GM18517 (cell line): ENCODE measurements at regions not wholly inside any gene's neighbourhood (a gene's known extent, or its start where the extent isn't known, plus 50 kb on each side); places are given as distances from the start of the nearest gene placed in this dataset.
"Not testable (repeated sequence)": the region's sequence is repeated elsewhere in the genome, so short reads cannot be mapped to it uniquely, and the experiment has no call there.

Source experiments
- ATAC-seq: cut with Tn5 transposase; IDR thresholded peaks from one replicate; pipeline ENCODE4 v1.9.1; 2021; ENCODE audit warnings: mild to moderate bottlenecking, moderate library complexity; ENCODE audit not compliant: unreplicated experiment

DNA sequence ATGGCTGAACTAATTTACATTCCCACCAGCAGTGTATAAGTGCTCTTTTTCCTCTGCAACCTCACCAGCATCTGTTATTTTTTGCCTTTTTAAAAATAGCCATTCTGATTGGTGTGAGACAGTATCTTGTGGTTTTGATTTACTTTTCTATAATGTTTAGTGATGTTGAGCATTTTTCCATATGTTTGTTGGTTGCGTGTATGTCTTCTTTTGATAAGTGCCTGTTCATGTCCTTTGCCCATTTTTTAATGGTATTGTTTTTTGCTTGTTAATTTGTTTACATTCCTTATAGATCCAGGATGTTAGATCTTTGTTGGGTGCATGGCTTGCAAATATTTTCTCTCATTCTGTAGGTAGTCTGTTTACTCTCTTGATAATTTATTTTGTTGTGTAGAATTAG is 169.9 kb downstream of the PRL start:
- no peak for ATAC-seq

DNA sequence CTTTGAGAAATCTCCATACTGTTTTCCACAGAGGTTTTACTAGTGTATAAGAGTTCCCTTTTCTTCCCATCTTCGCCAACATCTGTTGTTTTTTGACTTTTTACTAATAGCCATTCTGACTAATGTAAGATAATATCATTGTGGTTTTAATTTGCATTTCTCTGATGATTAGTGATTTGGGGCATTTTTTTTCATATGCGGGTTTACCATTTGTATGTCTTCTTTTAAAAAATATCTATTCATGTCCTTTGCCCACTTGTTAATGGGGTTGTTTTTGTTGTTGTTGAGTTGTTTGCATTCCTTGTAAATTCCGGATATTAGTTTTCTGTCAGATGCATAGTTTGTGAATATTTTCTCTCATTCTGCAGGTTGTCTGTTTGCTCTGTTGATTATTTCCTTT is 167.1 kb downstream of the PRL start:
- ATAC-seq: no peak

DNA sequence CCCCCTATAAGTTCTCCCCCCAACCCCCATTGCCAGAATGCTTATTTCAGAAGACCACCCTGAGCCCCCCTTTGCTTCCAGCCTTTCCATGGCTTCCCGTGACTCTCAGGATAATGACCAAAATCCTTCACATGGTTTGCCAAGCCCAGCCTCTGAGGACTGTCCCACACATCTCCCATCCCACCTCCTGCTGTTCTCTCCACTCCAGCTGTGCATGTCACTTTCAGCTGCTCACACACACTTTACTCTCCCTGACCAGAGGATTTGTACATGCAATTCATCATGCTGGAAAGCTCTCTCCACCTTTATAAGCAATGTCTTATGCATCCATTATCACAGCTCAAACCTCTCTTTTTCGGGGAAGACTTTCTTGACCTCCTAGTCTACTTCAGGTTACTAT is 164.2 kb downstream of the PRL start:
- ATAC-seq: no peak

- ATAC-seq: no peak
Measured at GRCh38 chr6:22133357-22133756, 163.5 kb downstream of the PRL start.

GRCh38 chr6:22134308-22134707 is 162.5 kb downstream of the PRL start:
- no peak for ATAC-seq

GRCh38 chr6:22135395-22135794 is 161.4 kb downstream of the PRL start:
- no peak for ATAC-seq

DNA sequence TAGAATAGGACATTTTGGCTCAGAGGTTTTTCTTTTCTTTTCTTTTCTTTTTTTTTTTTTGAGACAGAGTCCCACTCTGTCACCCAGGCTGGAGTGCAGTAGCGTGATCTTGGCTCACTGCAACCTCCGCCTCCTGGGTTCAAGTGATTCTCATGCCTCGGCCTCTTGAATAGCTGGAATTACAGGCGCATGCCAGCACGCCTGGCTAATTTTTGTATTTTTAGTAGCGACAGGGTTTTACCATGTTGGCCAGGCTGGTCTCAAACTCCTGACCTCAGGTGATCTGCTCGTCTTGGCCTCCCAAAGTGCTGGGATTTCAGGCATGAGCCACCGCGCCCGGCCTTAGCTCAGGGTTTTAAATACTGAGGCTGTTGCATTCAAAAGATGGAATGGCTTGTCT is 156.1 kb downstream of the PRL start:
- ATAC-seq: not testable (repeated sequence)

DNA sequence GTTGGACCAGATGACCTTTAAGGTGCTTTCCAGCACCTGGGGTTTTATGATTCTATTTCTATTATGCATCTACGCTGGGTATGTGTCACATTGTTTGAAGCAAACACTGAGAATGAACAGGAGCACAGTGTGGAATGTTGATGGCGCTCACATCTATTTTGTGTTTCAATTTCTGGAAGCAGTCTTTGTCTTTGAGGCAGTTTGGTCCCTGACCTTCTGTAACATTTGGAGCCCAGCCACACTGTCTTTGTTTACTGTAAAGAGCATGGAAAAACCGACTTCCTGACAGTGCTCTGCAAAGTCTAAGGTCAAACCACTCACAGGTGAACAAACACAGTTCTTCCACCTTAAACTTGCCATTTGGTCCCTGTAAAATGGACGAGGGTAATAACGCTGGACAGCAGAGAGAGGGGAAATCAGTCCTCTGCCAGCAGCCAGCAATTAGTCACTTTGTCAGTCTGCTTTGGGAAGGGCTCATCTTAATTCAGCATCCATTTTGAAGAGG is 155.5 kb downstream of the PRL start:
- ATAC-seq: no peak

DNA sequence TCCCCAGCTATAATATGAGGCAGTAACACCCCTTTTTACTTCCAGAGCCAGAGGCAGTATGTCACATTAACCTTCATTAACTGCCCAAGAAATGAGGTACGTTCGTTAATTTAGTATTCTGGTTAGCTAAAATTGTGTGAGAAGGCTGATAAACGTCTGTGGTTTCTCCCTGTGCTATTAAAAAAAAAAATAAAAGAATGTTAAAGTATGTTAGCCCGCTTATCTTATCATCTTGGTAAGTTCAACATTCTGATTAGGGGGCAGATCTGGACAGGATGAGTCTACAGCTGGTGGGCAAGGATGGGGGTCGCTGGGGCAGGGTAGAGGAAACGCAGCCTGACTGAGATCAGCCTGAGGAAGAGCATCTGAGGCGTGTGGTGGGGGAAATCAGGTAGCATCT is 154.0 kb downstream of the PRL start:
- ATAC-seq: no peak

- no peak for ATAC-seq
Measured at GRCh38 chr6:22145376-22145775, 151.5 kb downstream of the PRL start.

GRCh38 chr6:22145823-22146677 is 150.8 kb downstream of the PRL start:
- no peak for ATAC-seq

GRCh38 chr6:22146678-22146930 is 150.2 kb downstream of the PRL start:
- ATAC-seq: no peak

GRCh38 chr6:22146931-22147701 is 149.7 kb downstream of the PRL start:
- ATAC-seq: no peak

DNA sequence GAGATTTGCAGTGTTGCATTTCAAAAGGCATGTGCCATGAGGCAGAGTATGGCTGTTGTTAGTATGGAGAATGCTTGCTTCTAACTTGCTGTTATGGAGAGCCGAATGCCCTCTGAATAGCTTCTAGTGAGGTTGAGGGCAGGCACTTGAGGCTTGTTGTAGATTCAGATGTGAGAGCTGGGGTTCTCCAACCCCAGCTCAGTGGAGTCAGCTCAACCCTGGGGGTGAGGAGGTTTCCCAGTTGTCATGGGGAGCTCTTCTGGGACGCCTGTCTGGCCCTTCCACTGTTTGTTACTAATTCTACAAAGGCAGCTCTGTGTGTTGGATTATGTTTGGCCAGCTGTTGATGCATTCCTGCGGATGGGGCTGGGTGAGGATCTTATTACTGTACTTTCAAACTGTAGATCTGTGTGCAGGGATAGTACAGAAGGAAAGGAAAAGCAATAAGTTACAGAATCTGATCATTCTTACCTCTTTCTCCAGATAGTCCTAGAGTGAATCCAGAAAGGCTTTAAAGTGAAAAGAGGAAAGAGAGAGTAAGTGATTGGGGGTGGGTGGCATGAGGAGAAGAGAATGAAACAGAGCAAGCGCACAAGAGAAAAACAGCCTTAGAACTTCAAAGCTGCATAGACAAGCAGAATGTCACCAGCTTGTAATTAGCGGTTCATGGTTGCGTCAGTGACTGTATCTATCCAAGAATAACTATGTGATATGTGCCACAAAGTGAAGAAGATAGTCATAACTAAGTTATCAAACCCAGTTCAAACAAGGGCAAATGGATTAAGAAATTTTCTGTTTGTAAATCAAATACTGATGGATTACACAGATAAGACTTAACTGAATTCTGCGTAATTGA is 148.7 kb downstream of the PRL start:
- ATAC-seq: no peak

DNA sequence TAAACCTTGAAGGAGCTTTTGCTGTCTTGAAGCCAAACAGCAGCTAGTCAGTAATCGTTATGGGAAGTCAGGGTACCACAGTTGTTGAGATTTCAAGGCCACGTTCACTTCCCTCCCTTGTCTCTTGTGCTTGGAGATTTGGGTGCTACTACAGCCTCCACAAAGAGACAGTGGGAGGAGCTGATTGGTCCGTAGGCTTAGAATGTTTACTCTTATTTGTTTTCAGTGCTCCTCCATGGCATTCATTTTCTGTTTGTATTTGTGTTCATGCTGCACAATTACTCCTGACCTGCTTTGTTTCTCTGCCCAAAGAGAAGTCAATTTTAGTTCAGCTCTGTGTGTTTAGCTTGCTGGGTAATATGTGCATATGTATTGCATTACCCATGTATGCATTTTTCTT is 147.7 kb downstream of the PRL start:
- ATAC-seq: no peak

GRCh38 chr6:22149501-22150367 is 147.1 kb downstream of the PRL start:
- ATAC-seq: no peak

GRCh38 chr6:22150368-22151035 is 146.3 kb downstream of the PRL start:
- no peak for ATAC-seq

DNA sequence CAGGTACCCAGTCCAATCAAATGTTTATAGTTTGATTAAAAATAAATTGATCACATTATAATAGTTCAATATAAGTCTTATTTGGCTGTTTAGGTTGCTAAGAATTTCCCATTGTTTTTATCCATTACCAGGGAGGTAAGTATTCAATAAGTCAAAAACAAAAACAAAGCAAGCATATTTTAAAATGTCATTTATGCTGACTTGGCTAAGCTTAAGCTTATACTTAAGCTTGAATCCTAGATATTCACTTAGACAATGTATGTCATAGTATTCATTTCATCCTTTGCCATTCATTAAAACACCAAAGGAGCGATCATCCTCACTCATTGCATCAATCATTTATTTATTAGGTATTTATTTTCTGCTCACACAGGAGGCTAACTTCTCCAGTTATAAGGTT is 144.9 kb downstream of the PRL start:
- no peak for ATAC-seq

DNA sequence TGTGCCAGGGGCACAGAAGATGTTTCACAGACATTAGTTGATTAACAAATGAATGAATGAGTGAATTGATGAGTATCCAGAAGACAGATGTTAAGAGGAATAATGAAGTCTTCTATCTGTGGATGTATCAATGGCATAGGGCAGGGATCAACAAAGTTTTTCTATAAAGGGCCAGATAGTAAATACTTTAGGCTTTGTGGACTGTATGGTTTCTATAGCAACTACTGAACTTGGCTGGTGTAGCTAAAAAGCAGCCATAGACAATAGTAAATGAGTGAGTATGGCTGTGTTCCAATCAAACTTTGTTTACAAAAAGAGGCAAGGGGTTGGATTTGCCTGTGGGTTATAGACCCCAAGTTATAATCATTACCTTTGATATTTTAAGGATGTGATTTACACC is 144.0 kb downstream of the PRL start:
- ATAC-seq: no peak
